ENCODE measurements at regions not wholly inside any gene's neighbourhood (a gene's known extent, or its start where the extent isn't known, plus 50 kb on each side); places are given as distances from the start of the nearest gene placed in this dataset.

DNA sequence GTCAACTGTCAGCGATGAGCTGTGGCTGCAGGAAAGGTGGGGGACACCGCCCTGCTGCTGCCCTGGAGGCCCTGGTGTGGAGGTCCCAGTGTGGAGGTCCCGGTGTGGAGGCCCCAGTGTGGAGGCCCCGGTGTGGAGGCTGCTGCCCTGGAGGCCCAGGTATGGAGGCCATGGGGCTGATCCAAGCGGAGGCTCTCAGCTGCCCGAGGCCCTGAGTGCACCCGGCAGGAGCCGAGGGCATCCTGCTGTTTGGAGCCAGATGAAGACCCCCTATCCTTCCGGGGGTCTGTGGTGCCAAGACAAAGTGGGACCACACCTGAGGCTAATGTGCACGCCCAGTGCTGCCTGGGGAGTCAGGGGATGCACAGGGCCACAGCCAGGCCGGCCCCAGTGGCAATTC is 210.4 kb upstream of the SOX1 start:
- Histone ChIP-seq H3K9me3 (ENCODE audit: low read depth, low read length, poor library complexity, severe bottlenecking) (no peaks in the 10 kb centered on the region), H3K27ac (ENCODE audit: low read depth, low read length, poor library complexity, severe bottlenecking) (no peak overlapping the region), H3K4me3 (ENCODE audit: low read depth, low read length, poor library complexity, severe bottlenecking) (no peak overlapping the region), H3K36me3 (ENCODE audit: insufficient read depth, low read length, poor library complexity, severe bottlenecking) (no peaks in the 10 kb centered on the region), H3K4me1 (ENCODE audit: insufficient read depth, low read length, poor library complexity, severe bottlenecking) (no peaks in the 10 kb centered on the region), H3K27me3 (replicated peaks; ENCODE audit: insufficient read depth, low read depth, low read length, poor library complexity) (peaks cover 7% of the 10 kb centered on the region)
- intact Hi-C loops (cut with micrococcal nuclease; ENCODE audit: unreplicated experiment), result no loop called here
- ChIA-PET CTCF (no interaction called here), POLR2A (ENCODE audit: low non-redundant PET) (no interaction called here)
- TF ChIP-seq, protein P1, sequence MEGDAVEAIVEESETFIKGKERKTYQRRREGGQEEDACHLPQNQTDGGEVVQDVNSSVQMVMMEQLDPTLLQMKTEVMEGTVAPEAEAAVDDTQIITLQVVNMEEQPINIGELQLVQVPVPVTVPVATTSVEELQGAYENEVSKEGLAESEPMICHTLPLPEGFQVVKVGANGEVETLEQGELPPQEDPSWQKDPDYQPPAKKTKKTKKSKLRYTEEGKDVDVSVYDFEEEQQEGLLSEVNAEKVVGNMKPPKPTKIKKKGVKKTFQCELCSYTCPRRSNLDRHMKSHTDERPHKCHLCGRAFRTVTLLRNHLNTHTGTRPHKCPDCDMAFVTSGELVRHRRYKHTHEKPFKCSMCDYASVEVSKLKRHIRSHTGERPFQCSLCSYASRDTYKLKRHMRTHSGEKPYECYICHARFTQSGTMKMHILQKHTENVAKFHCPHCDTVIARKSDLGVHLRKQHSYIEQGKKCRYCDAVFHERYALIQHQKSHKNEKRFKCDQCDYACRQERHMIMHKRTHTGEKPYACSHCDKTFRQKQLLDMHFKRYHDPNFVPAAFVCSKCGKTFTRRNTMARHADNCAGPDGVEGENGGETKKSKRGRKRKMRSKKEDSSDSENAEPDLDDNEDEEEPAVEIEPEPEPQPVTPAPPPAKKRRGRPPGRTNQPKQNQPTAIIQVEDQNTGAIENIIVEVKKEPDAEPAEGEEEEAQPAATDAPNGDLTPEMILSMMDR (conservative IDR thresholded peaks at IDR 0.05; ENCODE audit: low read depth, low read length), result no peak
- TF ChIP-seq EZH2 (IDR thresholded peaks at IDR 0.05; ENCODE audit: borderline replicate concordance, low read depth, low read length, poor library complexity, severe bottlenecking), result no peak
- no peak for DNase-seq (ENCODE audit: low spot score)
- no TSS peak for BruUV-seq (replicated peaks)

DNA sequence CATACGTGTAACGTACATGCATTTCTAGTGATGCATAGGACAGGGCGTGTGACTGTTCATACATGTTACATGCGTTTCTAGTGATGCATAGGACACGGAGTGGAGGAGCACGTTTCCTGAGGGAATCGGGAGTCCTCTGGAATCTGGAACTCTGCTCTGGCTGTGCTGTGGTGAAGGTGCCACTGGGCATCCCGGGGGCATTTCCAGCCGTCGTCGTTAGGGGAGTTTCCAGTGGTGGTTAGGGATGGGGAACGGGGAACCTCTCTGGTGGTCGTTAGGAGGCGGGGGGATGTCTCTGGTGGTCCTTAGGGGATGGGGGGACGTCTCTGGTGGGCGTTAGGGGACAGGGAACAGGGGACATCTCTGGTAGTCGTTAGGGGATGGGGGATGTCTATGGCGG is 209.6 kb upstream of the SOX1 start:
- Histone ChIP-seq H3K4me1 (ENCODE audit: insufficient read depth, low read length, poor library complexity, severe bottlenecking) (no peaks in the 10 kb centered on the region), H3K4me3 (ENCODE audit: low read depth, low read length, poor library complexity, severe bottlenecking) (no peak overlapping the region), H3K27me3 (replicated peaks; ENCODE audit: insufficient read depth, low read depth, low read length, poor library complexity) (peaks cover 7% of the 10 kb centered on the region), H3K36me3 (ENCODE audit: insufficient read depth, low read length, poor library complexity, severe bottlenecking) (no peaks in the 10 kb centered on the region), H3K9me3 (ENCODE audit: low read depth, low read length, poor library complexity, severe bottlenecking) (no peaks in the 10 kb centered on the region), H3K27ac (ENCODE audit: low read depth, low read length, poor library complexity, severe bottlenecking) (no peak overlapping the region)
- TF ChIP-seq, protein P1 (conservative IDR thresholded peaks at IDR 0.05; ENCODE audit: low read depth, low read length), result no peak
- no peak for TF ChIP-seq EZH2 (IDR thresholded peaks at IDR 0.05; ENCODE audit: borderline replicate concordance, low read depth, low read length, poor library complexity, severe bottlenecking)
- DNase-seq (ENCODE audit: low spot score), result no peak
- BruUV-seq (replicated peaks), result no TSS peak
- POLR2A ChIA-PET (ENCODE audit: low non-redundant PET), result no interaction called here
- intact Hi-C loops (cut with micrococcal nuclease; ENCODE audit: unreplicated experiment), result no loop called here
- CTCF ChIA-PET, result no interaction called here

DNA sequence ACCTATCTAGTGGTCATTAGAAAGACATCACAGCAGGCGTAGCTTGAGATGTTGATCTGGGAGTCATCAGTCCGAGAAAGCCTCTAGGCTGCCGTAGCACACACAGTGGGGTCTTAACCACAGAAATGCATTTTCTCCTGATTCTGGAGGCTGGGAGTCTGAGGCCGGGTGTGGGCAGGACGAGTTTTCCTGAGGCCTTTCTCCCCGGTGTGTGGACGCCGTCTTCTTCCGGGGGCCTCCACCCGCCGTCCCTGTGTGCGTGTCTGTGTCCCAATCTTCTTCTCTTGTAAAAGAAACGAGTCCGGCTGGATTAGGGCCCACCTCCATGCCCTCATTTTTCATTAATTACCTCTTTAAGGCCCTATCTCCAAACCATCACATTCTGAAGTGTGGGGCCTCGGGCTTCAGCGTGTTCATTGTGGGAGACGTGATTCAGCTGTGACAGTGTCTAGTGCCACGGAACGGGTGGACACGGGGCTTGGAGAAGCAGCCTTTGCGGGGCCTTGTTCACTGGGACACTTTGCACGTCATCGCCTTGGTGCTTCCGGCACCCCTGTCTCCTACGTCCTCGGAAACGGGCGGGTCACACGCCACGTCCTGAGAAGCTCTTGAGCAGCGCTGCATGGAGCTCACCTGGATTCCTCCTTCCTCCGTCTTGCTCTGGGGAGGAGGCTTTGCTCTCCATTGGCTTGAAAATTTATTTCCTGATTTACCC is 208.9 kb upstream of the SOX1 start:
- Histone ChIP-seq H3K27ac (ENCODE audit: low read depth, low read length, poor library complexity, severe bottlenecking) (no peak overlapping the region), H3K4me3 (ENCODE audit: low read depth, low read length, poor library complexity, severe bottlenecking) (no peak overlapping the region), H3K9me3 (ENCODE audit: low read depth, low read length, poor library complexity, severe bottlenecking) (no peaks in the 10 kb centered on the region), H3K36me3 (ENCODE audit: insufficient read depth, low read length, poor library complexity, severe bottlenecking) (no peaks in the 10 kb centered on the region), H3K4me1 (ENCODE audit: insufficient read depth, low read length, poor library complexity, severe bottlenecking) (no peaks in the 10 kb centered on the region), H3K27me3 (replicated peaks; ENCODE audit: insufficient read depth, low read depth, low read length, poor library complexity) (peaks cover 7% of the 10 kb centered on the region)
- ChIA-PET CTCF (no interaction called here), POLR2A (ENCODE audit: low non-redundant PET) (no interaction called here)
- intact Hi-C loops (cut with micrococcal nuclease; ENCODE audit: unreplicated experiment), result no loop called here
- TF ChIP-seq, protein P1 (conservative IDR thresholded peaks at IDR 0.05; ENCODE audit: low read depth, low read length), result no peak
- no peak for TF ChIP-seq EZH2 (IDR thresholded peaks at IDR 0.05; ENCODE audit: borderline replicate concordance, low read depth, low read length, poor library complexity, severe bottlenecking)
- DNase-seq (ENCODE audit: low spot score), result no peak
- BruUV-seq (replicated peaks), result no TSS peak

All from A673 (cell line).